ENCODE measurements at regions not wholly inside any gene's neighbourhood (a gene's known extent, or its start where the extent isn't known, plus 50 kb on each side); places are given as distances from the start of the nearest gene placed in this dataset.
"Not testable (repeated sequence)": the region's sequence is repeated elsewhere in the genome, so short reads cannot be mapped to it uniquely, and the experiment has no call there.

GRCh38 chr6:112416866-112417265 is 69.7 kb downstream of the RFPL4B start:
- no peak overlapping the region for H3K4me3 ChIP-seq
- no peak overlapping the region for H3K27ac ChIP-seq
- no peak for TF ChIP-seq CTCF (IDR thresholded peaks at IDR 0.05)
- no peaks in the 10 kb centered on the region for H3K27me3 ChIP-seq
- DNase-seq (ENCODE audit: low spot score), result no peak
- H3K9me3 ChIP-seq, result no peaks in the 10 kb centered on the region
- no peaks in the 10 kb centered on the region for H3K36me3 ChIP-seq
- no peaks in the 10 kb centered on the region for H3K4me1 ChIP-seq

GRCh38 chr6:112427011-112427410 is 79.9 kb downstream of the RFPL4B start:
- H3K4me3 ChIP-seq; H3K27me3 ChIP-seq; H3K4me1 ChIP-seq; H3K27ac ChIP-seq; DNase-seq (ENCODE audit: low spot score); H3K9me3 ChIP-seq; H3K36me3 ChIP-seq: not testable (repeated sequence)

DNA sequence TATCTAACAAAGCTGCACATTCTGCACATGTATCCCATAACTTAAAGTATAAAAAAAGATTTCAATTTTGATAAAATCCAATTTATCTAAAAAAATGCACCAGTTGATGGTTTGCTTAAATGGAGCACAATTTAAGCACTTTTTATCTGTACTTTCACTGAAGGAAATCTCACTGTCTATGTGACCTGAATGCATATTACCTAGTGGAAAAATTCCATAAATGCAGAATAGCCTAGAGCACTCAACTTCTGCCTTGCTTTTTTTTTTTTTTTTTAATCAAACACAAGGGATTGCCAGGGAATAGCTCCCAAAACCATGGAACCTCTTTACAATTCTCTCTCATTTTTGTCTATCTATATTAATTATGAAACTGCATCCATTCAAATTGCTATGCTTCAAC is 80.4 kb downstream of the RFPL4B start:
- no peak overlapping the region for H3K4me3 ChIP-seq
- peaks cover 0 to 4% of the 10 kb centered on the region in 2 donors for H3K9me3 ChIP-seq
- no peaks in the 10 kb centered on the region for H3K4me1 ChIP-seq
- H3K27ac ChIP-seq, result no peak overlapping the region
- no peaks in the 10 kb centered on the region for H3K27me3 ChIP-seq
- TF ChIP-seq CTCF (IDR thresholded peaks at IDR 0.05), result no peak
- no peak for DNase-seq (ENCODE audit: low spot score)
- no peaks in the 10 kb centered on the region for H3K36me3 ChIP-seq

DNA sequence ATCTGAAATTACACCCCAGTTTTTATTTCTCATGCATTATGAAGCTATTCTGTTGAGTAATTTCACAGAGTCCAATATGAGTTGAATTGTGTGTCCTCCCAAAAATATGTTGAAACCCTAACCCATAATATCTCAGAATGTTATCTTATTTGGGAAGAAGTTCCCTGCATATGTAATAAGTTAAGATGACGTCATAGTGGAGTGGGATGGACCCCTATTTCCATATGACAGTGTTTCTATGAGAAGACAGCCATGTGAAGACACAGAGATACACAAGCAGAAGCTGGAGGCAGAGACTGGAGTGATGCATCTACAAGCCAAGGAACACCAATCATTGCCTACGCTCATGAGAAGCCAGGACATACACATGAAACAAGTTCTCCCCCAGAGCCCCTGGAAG is 81.3 kb downstream of the RFPL4B start:
- peaks cover 0 to 4% of the 10 kb centered on the region in 2 donors for H3K9me3 ChIP-seq
- H3K36me3 ChIP-seq, result no peaks in the 10 kb centered on the region
- no peaks in the 10 kb centered on the region for H3K27me3 ChIP-seq
- TF ChIP-seq CTCF (IDR thresholded peaks at IDR 0.05), result no peak
- no peaks in the 10 kb centered on the region for H3K4me1 ChIP-seq
- no peak for DNase-seq (ENCODE audit: low spot score)
- H3K4me3 ChIP-seq, result no peak overlapping the region
- no peak overlapping the region for H3K27ac ChIP-seq

DNA sequence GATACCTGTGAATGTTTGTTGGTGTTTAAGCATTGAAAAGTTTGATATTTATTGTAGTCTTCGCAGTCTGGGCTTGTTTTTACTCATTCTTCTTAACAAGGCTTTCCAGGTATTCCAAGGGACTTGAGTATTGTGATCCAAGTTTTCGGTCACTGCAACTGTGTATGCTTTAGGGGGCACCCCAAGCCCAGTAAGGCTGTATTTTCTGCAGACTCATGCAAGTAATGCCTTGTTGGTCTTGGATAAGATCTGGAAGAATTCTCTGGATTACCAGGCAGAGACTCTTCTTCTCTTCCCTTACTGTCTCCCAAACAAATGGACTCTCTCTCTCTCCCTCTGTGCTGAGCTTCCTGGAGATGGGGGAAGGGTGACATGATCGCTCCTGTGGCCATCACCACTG is 82.1 kb downstream of the RFPL4B start:
- no peak for DNase-seq (ENCODE audit: low spot score)
- Histone ChIP-seq H3K36me3 (no peaks in the 10 kb centered on the region), H3K4me1 (no peaks in the 10 kb centered on the region), H3K27me3 (no peaks in the 10 kb centered on the region), H3K4me3 (no peak overlapping the region), H3K27ac (no peak overlapping the region), H3K9me3 (peaks cover 0 to 4% of the 10 kb centered on the region in 2 donors)
- TF ChIP-seq CTCF (IDR thresholded peaks at IDR 0.05), result no peak

DNA sequence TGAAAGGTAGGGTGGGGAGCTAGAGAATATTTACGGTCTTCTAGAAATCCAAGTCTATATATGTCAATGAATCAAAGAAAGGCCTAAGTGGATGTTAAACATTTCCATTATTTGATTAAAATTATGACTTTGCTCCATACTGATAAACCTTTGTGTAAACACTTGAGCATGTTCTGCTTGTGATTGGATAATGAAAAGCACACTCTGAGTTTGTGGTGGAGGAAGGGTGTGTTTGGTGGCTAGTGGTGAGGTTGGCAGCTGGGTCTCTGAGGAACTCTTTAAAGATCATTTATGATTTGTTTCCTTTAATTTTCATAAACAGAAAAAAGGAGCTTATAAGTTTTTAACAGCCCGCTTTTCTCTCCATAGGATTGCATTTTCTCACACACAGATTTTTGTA is 84.7 kb downstream of the RFPL4B start:
- Histone ChIP-seq H3K36me3 (no peaks in the 10 kb centered on the region), H3K27me3 (no peaks in the 10 kb centered on the region), H3K4me3 (no peak overlapping the region), H3K27ac (no peak overlapping the region), H3K9me3 (peaks cover 0 to 4% of the 10 kb centered on the region in 2 donors), H3K4me1 (no peaks in the 10 kb centered on the region)
- no peak for TF ChIP-seq CTCF (IDR thresholded peaks at IDR 0.05)
- DNase-seq (ENCODE audit: low spot score), result no peak
